Activated B cell treated with CpG ODN at 0.5 μM for 24 hours (primary cell): ENCODE measurements at regions not wholly inside any gene's neighbourhood (a gene's known extent, or its start where the extent isn't known, plus 50 kb on each side); places are given as distances from the start of the nearest gene placed in this dataset.

Experiments
- ATAC-seq: fragments of 200-7000 bp; cut with Tn5 transposase; one replicate; pipeline ENCODE4 v1.10.0; 2021; ENCODE audit warnings: low read depth, mild to moderate bottlenecking, moderate library complexity
- CTCF ChIA-PET: fragments of 350-600 bp; sonication (Branson Sonifier 250); formaldehyde crosslinking; loops from one replicate; lab custom pipeline; 2021; ENCODE audit warnings: antibody characterized with exemption; lab: Charles Lee
- POLR2A ChIA-PET: fragments of 350-600 bp; sonication (Branson Sonifier 250); formaldehyde crosslinking; loops from one replicate; lab custom pipeline; 2021; ENCODE audit warnings: antibody characterized with exemption; lab: Charles Lee
- DNase-seq: peaks from one replicate; pipeline ENCODE4 v3.0.0; 2022
- H3K27ac Mint-ChIP-seq: one replicate; pipeline ENCODE4 v1.8.0; 2020; ENCODE audit warnings: mixed read lengths
- H3K27me3 Mint-ChIP-seq: one replicate; pipeline ENCODE4 v1.8.0; 2021; ENCODE audit warnings: mixed read lengths
- H3K36me3 Mint-ChIP-seq: one replicate; pipeline ENCODE4 v1.8.0; 2021; ENCODE audit warnings: low read depth, mixed read lengths
- H3K4me1 Mint-ChIP-seq: one replicate; pipeline ENCODE4 v1.8.0; 2021; ENCODE audit warnings: mixed read lengths
- H3K4me3 Mint-ChIP-seq: one replicate; pipeline ENCODE4 v1.8.0; 2020; ENCODE audit warnings: mild to moderate bottlenecking, mixed read lengths
- H3K9me3 Mint-ChIP-seq: one replicate; pipeline ENCODE4 v1.8.0; 2020; ENCODE audit warnings: mixed read lengths
- CTCF ChIP-seq: fragments of 200-600 bp; IDR thresholded peaks from one replicate; pipeline ENCODE4 v1.8.0; 2022; ENCODE audit warnings: antibody characterized with exemption, mild to moderate bottlenecking
- intact Hi-C: fragments of 100-400 bp; cut with micrococcal nuclease; formaldehyde crosslinking; loops from one replicate; pipeline ENCODE4 v1.15.1; 2024

DNA sequence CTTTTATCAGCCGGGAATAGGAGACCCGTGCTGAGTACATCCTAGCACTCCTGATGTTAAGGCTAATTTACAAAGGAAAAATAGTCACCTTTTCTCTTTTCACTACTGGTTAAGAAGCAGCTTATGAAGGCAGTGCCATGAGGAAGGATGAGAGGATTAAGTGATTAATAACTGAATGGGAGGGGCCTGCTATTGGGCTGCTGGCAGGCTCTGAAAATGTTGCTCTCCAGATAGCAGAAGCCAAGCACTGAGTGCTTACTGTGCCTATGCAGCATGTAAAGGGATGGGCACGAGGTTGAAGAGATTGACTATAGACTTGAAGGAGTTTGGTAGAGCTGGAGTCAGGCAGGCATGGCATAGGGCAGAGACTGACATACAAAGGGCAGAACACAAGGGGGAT is 282.4 kb upstream of the THSD7B start:
- H3K9me3 Mint-ChIP-seq = peaks cover 11% of the 10 kb centered on the region
- no peak overlapping the region for H3K4me3 Mint-ChIP-seq
- ChIA-PET POLR2A (no interaction called here), CTCF (no interaction called here)
- no peaks in the 10 kb centered on the region for H3K36me3 Mint-ChIP-seq
- peaks cover 5% of the 10 kb centered on the region for H3K27me3 Mint-ChIP-seq
- intact Hi-C loops = no loop called here
- ATAC-seq = no peak
- TF ChIP-seq CTCF = no peak
- H3K4me1 Mint-ChIP-seq = peaks cover 3% of the 10 kb centered on the region
- DNase-seq = no peak
- no peak overlapping the region for H3K27ac Mint-ChIP-seq

DNA sequence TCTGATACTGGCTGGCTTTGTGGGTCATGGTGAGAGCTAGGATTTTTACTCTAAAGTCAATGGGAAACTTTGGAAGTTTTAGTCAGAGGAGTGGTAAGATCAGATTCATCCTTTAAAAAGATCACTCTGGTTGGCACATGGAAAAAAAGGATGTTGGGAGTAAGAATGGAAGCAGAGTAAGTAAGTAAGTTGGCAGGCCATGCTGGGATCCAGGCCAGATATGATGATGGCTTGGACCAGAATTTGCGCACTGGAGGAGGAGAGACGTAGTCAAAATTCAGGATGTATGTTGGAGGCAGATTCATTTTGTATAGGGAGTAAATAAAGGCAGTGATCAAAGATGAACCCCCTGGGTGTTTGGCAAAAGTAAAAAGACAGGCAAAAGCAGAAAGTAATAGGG is 283.3 kb upstream of the THSD7B start:
- H3K4me1 Mint-ChIP-seq = peaks cover 3% of the 10 kb centered on the region
- H3K36me3 Mint-ChIP-seq = no peaks in the 10 kb centered on the region
- no peak for ATAC-seq
- ChIA-PET POLR2A (no interaction called here), CTCF (no interaction called here)
- intact Hi-C loops = no loop called here
- H3K27ac Mint-ChIP-seq = no peak overlapping the region
- no peak for TF ChIP-seq CTCF
- no peak overlapping the region for H3K4me3 Mint-ChIP-seq
- H3K9me3 Mint-ChIP-seq = peaks cover 17% of the 10 kb centered on the region
- H3K27me3 Mint-ChIP-seq = peaks cover 5% of the 10 kb centered on the region
- DNase-seq = no peak

DNA sequence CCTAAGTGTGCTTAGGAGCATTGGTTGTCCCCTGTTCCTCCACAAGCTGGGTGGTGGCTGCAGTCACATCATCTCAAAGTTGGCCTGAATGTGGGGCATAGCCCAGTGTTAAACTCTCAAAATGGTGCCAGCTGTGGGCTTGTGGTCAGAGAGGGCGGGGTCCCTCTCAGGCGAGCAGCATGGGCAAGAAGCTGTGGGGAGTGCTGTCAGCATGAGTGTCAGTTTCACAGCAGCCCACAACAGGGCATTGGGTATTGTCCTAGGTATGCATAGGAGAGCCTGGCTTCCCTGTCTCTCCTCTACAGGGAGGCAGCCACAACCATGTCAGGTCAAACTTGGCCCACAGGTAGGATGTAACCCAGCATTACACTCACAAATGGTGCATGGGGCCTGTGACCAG is 285.6 kb upstream of the THSD7B start:
- ChIA-PET CTCF (no interaction called here), POLR2A (no interaction called here)
- intact Hi-C loops = no loop called here
- Mint-ChIP-seq H3K27ac (no peak overlapping the region), H3K36me3 (no peaks in the 10 kb centered on the region), H3K9me3 (peaks cover 19% of the 10 kb centered on the region), H3K4me3 (no peak overlapping the region), H3K4me1 (no peaks in the 10 kb centered on the region), H3K27me3 (no peaks in the 10 kb centered on the region)
- TF ChIP-seq CTCF = no peak
- DNase-seq (no peak), ATAC-seq (no peak)

GRCh38 chr2:136468799-136469369 is 296.5 kb upstream of the THSD7B start:
- POLR2A ChIA-PET = no interaction called here
- ATAC-seq = no peak

DNA sequence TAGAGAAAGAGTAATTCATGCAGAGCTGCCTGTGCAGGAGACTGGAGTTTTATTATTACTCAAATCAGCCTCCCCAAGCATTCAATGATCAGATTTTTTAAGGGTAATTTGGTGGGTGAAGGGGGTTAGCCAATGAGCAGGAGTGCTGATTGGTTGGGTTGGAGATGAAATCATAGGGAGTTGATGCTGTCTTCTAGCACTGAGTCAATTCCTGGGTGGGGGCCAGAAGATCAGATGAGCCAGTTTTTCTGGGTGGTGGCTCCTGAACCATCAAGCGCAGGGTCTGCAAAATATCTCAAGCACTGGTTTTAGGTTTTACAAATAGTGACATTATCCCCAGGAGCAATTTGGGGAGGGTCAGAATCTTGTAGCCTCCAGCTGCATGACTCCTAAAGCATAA is 312.8 kb upstream of the THSD7B start:
- intact Hi-C loops = no loop called here
- Mint-ChIP-seq H3K4me3 (no peak overlapping the region), H3K27ac (no peak overlapping the region), H3K36me3 (no peaks in the 10 kb centered on the region), H3K4me1 (no peaks in the 10 kb centered on the region), H3K9me3 (no peaks in the 10 kb centered on the region), H3K27me3 (peaks cover 16% of the 10 kb centered on the region)
- DNase-seq (no peak), ATAC-seq (no peak)
- POLR2A ChIA-PET = no interaction called here
- no peak for TF ChIP-seq CTCF
- CTCF ChIA-PET = no interaction called here

More at GRCh38 chr2:136468799-136469369, 296.5 kb upstream of the THSD7B start:
- peaks cover 2% of the 10 kb centered on the region for H3K9me3 Mint-ChIP-seq
- CTCF ChIA-PET = no interaction called here
- H3K27me3 Mint-ChIP-seq = peaks cover 30% of the 10 kb centered on the region
- DNase-seq = no peak
- no peaks in the 10 kb centered on the region for H3K4me1 Mint-ChIP-seq
- no peaks in the 10 kb centered on the region for H3K36me3 Mint-ChIP-seq
- intact Hi-C loops = no loop called here
- no peak overlapping the region for H3K27ac Mint-ChIP-seq
- TF ChIP-seq CTCF = no peak
- no peak overlapping the region for H3K4me3 Mint-ChIP-seq
